WI38 (cell line): ENCODE measurements at regions not wholly inside any gene's neighbourhood (a gene's known extent, or its start where the extent isn't known, plus 50 kb on each side); places are given as distances from the start of the nearest gene placed in this dataset.

Experiments
- H3K4me3 ChIP-seq: 2 replicates; pipeline ENCODE4 v1.5.1; 2011; ENCODE audit warnings: low read depth, mild to moderate bottlenecking, control low read depth, low read length
- TF ChIP-seq, protein P1 (sequence below): IDR thresholded peaks from 2 replicates; pipeline ENCODE4 v1.5.1; 2012; ENCODE audit warnings: low read depth, mild to moderate bottlenecking, control low read depth, low read length

DNA sequence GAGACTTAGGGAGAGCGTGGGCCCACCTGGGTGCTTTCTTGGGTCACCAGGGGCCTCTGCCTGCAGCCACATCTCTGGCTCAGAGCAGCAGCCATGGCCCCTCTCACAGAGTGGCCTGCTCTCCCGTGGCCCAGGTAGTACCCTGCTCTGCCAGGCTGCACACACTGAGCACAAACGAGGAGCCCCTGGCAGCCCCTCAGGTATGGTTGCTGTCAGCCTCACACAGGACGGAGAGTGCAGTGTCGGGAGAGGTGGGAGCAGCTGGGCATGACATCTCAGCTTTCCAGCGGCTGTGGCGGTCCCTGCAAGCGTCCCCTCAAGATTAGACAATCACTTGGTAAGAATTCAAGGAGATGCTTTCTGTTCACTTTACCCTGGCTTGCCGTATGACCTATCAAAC, 137.0 kb upstream of the IRX4 start:
- TF ChIP-seq, protein P1, sequence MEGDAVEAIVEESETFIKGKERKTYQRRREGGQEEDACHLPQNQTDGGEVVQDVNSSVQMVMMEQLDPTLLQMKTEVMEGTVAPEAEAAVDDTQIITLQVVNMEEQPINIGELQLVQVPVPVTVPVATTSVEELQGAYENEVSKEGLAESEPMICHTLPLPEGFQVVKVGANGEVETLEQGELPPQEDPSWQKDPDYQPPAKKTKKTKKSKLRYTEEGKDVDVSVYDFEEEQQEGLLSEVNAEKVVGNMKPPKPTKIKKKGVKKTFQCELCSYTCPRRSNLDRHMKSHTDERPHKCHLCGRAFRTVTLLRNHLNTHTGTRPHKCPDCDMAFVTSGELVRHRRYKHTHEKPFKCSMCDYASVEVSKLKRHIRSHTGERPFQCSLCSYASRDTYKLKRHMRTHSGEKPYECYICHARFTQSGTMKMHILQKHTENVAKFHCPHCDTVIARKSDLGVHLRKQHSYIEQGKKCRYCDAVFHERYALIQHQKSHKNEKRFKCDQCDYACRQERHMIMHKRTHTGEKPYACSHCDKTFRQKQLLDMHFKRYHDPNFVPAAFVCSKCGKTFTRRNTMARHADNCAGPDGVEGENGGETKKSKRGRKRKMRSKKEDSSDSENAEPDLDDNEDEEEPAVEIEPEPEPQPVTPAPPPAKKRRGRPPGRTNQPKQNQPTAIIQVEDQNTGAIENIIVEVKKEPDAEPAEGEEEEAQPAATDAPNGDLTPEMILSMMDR = no peak
- no peak overlapping the region for H3K4me3 ChIP-seq

DNA sequence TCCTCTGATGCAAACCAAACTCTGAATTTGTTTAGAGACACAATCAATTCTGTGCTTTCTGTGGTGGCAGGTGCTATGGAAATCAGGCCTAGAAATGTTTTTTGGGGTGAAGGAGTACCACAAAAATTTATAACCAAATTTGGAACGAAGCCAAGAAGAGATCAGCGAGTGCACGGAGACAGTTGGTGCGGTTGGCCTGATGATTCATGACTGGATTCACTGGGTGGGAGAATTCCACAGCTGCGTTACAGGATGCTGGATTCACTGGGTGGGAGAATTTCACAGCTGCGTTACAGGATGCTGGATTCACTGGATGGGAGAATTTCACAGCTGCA, 135.6 kb upstream of the IRX4 start:
- H3K4me3 ChIP-seq = no peak overlapping the region
- TF ChIP-seq, protein P1 = no peak

DNA sequence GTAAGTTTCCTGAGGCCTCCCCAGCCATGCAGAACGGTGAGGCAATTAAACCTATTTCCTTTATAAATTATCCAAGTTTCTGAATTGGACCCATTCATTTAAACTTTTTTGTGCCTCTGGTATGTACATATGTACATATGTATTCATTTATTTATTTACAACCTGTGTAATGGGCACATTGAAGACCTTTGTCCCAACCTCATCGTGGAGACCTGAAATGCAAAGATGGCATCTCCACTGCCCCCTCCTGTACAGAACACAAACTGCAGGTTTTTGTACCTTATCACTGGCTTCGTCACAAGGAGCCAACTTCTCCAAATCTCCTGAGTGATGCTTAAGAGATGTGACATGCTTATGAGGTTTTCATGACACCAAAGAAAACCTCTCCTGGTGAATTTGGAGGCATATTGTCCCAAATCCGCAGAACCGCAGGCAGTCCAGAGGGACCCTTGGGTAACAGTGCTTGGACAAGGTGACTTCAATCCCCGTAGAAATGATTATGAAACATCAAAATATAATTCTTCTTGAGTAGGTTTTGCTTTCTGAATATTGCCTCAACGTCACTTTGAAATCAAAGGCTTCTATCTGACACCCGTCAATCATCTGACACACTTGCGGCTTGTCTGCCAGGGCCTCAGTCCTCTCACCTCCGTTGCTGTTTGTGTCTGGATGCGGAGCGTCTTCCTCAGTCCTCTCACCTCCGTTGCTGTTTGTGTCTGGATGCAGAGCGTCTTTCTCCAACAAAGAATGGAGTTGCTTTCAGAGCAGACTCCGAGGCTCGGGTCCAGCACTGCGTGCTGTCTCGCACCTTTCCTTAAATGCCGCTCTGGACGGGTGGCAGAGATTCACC, 135.0 kb upstream of the IRX4 start:
- TF ChIP-seq, protein P1 = peak; percentile 33; the same call in 1 of the 2 replicates
- H3K4me3 ChIP-seq = no peak overlapping the region

DNA sequence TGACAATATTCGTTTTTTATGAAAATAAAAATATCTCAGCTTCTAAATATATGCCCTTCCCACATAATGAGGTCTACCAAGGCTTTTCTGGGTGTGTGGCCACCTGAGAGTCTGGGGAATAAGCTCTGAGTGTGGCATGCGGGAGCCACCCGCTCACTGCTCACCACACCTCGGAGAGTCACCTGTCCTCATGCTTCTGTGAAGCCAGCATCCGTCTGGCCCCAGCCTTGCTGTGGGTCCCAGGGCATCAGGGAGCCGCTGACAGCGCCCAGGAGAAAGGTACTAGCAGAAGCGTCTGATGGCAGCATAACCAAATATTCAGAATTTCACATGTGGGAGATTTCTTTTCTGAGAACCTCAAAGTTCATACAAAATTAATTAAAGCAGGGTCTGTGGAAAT, 133.2 kb upstream of the IRX4 start:
- TF ChIP-seq, protein P1 = no peak
- no peak overlapping the region for H3K4me3 ChIP-seq

DNA sequence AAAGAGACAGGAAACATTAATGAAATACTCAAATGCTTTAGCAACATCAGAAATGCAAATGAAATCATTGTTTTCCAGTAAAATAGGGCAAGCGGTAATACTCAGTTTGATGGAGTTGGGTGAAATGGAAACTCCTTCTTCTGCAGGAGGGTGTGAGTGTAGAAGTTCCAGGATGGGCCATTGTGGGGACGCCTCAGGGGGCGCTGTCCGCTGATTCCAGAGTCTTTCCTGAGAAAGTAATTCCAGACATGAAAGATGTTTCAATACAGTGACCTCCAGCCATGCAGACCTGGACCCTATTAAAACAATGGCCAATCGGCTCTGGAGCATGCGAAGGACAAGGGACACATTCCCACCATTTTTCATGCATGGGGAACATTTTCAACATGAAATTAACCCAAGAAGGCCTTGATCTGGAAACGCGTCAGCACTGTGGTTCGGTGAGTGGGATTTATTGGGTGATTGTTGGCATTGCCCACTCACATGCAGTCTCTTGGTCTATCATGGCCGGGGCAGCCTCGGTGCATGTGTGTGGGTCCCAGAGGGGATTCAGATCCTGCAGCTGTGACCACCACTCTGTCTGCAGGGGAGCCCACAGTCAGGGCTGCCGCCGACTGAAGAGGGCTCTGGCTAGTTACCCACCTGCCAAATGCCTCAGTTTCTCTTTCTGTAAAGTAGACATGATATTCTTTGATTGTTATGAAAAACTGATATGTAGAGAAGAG, 132.6 kb upstream of the IRX4 start:
- no peak overlapping the region for H3K4me3 ChIP-seq
- TF ChIP-seq, protein P1 = no peak

DNA sequence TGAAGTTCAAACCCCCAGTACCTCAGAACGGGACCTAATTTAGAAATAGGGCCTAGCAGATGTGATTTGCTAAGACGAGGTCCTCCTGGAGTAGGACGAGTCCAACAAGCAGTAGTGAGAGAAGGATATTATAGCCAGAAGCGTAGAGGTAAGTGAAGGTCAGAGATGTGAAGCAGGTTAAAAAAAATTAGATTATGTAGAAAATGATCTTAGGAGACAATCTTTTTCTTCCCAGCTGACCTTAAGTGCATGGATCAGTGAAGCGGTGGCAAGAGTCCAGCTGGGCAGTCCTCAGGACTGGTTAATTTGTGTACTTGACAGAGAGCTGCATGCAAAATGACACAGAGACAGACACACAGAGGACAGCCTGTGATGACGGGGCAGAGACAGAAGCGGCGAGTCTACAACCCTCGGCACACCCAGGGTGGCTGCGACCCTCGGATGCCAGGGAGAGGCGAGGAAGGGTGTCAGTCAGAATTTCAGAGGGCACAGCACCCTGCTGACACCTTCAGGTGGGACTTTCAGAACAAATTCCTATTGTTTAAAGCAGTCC, 131.4 kb upstream of the IRX4 start:
- H3K4me3 ChIP-seq = no peak overlapping the region
- TF ChIP-seq, protein P1 = no peak
